PC-9 (cell line): ENCODE measurements at regions not wholly inside any gene's neighbourhood (a gene's known extent, or its start where the extent isn't known, plus 50 kb on each side); places are given as distances from the start of the nearest gene placed in this dataset.

Experiments used
- BruUV-seq: library from RNA; stranded (reverse); fragments of 400-500 nt; replicated peaks from 2 replicates; lab custom pipeline; 2021; lab: Mats Ljungman, UMichigan
- CTCF ChIA-PET: fragments of 300-600 bp; sonication (Branson Sonifier 250); formaldehyde crosslinking; loops from one replicate; lab custom pipeline; 2022; ENCODE audit warnings: antibody characterized with exemption; lab: Charles Lee
- POLR2A ChIA-PET: fragments of 300-600 bp; sonication (Branson Sonifier 250); formaldehyde crosslinking; loops from one replicate; lab custom pipeline; 2022; ENCODE audit warnings: antibody characterized with exemption; ENCODE audit not compliant: unreplicated experiment; lab: Charles Lee
- DNase-seq, 2 experiments: peaks; one replicate each; pipeline versions ENCODE4 v3.0.0 to v3.0.0-alpha.2; 2015 to 2022; ENCODE audit warnings: mixed read lengths in 1 of 2
- H2AFZ ChIP-seq: fragments of 200-600 bp; sonication (generic); 2 replicates; pipeline ENCODE4 v1.8.1; 2017; ENCODE audit warnings: antibody characterized with exemption
- H3F3A ChIP-seq: fragments of 200-600 bp; sonication (generic); 2 replicates; pipeline ENCODE4 v1.8.1; 2017; ENCODE audit warnings: antibody characterized with exemption, mild to moderate bottlenecking, low read depth; ENCODE audit not compliant: insufficient read depth
- H3K27ac ChIP-seq: fragments of 200-600 bp; sonication (generic); 2 replicates; pipeline ENCODE4 v1.6.1; 2016; ENCODE audit warnings: mixed run types
- H3K27me3 ChIP-seq: fragments of 200-600 bp; sonication (generic); 2 replicates; pipeline ENCODE4 v1.6.1; 2016; ENCODE audit warnings: low read depth, mixed run types; ENCODE audit not compliant: insufficient read depth
- H3K36me3 ChIP-seq: fragments of 200-600 bp; sonication (generic); 2 replicates; pipeline ENCODE4 v1.6.1; 2016; ENCODE audit warnings: low read depth, mixed run types
- H3K4me1 ChIP-seq: fragments of 200-600 bp; sonication (generic); replicated peaks from 2 replicates; pipeline ENCODE4 v1.6.1; 2016; ENCODE audit warnings: mixed run types; ENCODE audit not compliant: insufficient read depth
- H3K4me2 ChIP-seq: fragments of 200-600 bp; sonication (generic); 2 replicates; pipeline ENCODE4 v1.6.1; 2017; ENCODE audit warnings: mixed run types
- H3K4me3 ChIP-seq: fragments of 200-600 bp; sonication (generic); 2 replicates; pipeline ENCODE4 v1.6.1; 2016; ENCODE audit warnings: mixed run types
- H3K79me2 ChIP-seq: fragments of 200-600 bp; sonication (generic); 2 replicates; pipeline ENCODE4 v1.6.1; 2017; ENCODE audit warnings: low read depth, mixed run types
- H3K9me2 ChIP-seq: fragments of 200-600 bp; sonication (generic); 2 replicates; pipeline ENCODE4 v1.8.1; 2017; ENCODE audit warnings: mild to moderate bottlenecking; ENCODE audit not compliant: insufficient read depth
- H3K9me3 ChIP-seq: fragments of 200-600 bp; sonication (generic); 2 replicates; pipeline ENCODE4 v1.8.1; 2016; ENCODE audit warnings: low read depth; ENCODE audit not compliant: insufficient read depth
- H4K20me1 ChIP-seq: fragments of 200-600 bp; sonication (generic); 2 replicates; pipeline ENCODE4 v1.8.1; 2017; ENCODE audit not compliant: insufficient read depth
- EZH2 ChIP-seq: fragments of 200-600 bp; sonication (generic); IDR thresholded peaks from 2 replicates; pipeline ENCODE4 v1.8.0; 2017; ENCODE audit warnings: antibody characterized with exemption, low read depth
- intact Hi-C: fragments of 100-400 bp; cut with micrococcal nuclease; formaldehyde crosslinking; loops from one replicate; pipeline ENCODE4 v1.10.0; 2022; ENCODE audit not compliant: unreplicated experiment
- TF ChIP-seq, protein P1 (sequence below): fragments of 200-600 bp; sonication (generic); conservative IDR thresholded peaks from 2 replicates; pipeline ENCODE4 v1.6.1; 2017; ENCODE audit warnings: mixed run types, antibody characterized with exemption, mild to moderate bottlenecking, moderate library complexity

DNA sequence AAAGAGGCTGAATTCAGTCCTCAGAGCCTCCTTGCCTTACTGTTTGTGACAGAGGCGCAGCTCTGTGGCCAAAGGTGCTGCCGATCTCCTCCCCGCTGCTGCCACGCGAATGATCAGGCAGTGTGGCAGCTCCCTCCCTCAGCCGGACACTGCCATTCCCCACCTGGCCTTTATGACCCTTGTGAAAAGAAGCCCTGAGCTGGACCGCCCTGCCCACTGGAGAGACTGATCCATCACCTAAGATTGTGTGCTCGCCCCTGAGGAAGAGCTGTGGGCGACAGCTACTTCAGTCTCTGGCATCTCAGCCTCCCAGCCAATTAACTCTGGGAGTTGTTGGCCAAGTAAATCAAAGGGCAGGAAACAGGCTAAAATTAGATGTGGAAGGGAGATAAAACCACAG is 90.9 kb downstream of the CARTPT start:
- H3K36me3 ChIP-seq, result no peaks in the 10 kb centered on the region
- no peak overlapping the region for H3K27ac ChIP-seq
- H3K4me1 ChIP-seq, result no peaks in the 10 kb centered on the region
- no peaks in the 10 kb centered on the region for H3K9me3 ChIP-seq
- intact Hi-C loops, result no loop called here
- H3F3A ChIP-seq, result no peaks in the 10 kb centered on the region
- no peak for TF ChIP-seq EZH2
- TF ChIP-seq, protein P1, sequence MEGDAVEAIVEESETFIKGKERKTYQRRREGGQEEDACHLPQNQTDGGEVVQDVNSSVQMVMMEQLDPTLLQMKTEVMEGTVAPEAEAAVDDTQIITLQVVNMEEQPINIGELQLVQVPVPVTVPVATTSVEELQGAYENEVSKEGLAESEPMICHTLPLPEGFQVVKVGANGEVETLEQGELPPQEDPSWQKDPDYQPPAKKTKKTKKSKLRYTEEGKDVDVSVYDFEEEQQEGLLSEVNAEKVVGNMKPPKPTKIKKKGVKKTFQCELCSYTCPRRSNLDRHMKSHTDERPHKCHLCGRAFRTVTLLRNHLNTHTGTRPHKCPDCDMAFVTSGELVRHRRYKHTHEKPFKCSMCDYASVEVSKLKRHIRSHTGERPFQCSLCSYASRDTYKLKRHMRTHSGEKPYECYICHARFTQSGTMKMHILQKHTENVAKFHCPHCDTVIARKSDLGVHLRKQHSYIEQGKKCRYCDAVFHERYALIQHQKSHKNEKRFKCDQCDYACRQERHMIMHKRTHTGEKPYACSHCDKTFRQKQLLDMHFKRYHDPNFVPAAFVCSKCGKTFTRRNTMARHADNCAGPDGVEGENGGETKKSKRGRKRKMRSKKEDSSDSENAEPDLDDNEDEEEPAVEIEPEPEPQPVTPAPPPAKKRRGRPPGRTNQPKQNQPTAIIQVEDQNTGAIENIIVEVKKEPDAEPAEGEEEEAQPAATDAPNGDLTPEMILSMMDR, result no peak
- no peaks in the 10 kb centered on the region for H3K79me2 ChIP-seq
- CTCF ChIA-PET, result no interaction called here
- no peak for DNase-seq
- no peak overlapping the region for H3K4me3 ChIP-seq
- no peaks in the 10 kb centered on the region for H3K27me3 ChIP-seq
- POLR2A ChIA-PET, result no interaction called here
- no peak overlapping the region for H3K4me2 ChIP-seq
- BruUV-seq, result no TSS peak
- H4K20me1 ChIP-seq, result no peaks in the 10 kb centered on the region
- H2AFZ ChIP-seq, result no peak overlapping the region
- H3K9me2 ChIP-seq, result no peaks in the 10 kb centered on the region

DNA sequence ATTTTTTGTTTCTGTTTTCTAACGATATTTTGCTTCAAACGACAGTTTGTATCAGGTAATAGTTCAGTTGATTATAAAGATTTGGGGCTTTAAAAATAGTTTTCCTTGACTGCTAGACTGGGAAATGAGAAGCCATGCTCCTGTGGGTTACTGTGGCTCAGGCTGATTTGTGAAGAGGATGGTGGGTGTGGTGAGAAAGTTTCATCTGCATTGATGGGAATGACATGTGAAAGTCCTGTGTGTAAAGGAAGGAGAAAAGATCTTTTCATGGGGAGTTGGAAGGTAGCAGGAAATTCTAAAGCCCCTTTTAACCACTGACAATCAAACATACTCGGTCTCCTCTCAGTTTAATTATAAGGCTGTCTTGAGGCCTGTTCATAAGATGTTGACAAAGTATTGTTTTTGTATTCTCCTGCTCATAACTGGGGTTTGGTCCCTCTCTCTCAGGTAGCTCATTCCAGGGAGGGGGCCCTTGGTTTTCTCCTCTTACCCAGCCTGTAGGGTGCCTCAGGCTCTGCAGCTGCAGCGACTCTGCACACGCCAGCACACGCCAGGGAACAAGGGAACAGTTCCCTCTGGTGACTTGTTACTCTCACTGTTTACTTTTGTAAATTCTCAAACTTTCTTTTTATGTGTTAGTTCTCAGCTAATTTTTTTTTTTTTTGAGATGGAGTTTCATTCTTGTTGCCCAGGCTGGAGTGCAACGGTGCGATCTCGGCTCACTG is 91.6 kb downstream of the CARTPT start:
- no peak overlapping the region for H3K27ac ChIP-seq
- intact Hi-C loops, result no loop called here
- H3K4me2 ChIP-seq, result no peak overlapping the region
- no peaks in the 10 kb centered on the region for H3K79me2 ChIP-seq
- no peaks in the 10 kb centered on the region for H3K9me2 ChIP-seq
- H2AFZ ChIP-seq, result no peak overlapping the region
- no TSS peak for BruUV-seq
- no peaks in the 10 kb centered on the region for H3K27me3 ChIP-seq
- POLR2A ChIA-PET, result no interaction called here
- H3F3A ChIP-seq, result no peaks in the 10 kb centered on the region
- CTCF ChIA-PET, result no interaction called here
- H4K20me1 ChIP-seq, result no peaks in the 10 kb centered on the region
- no peaks in the 10 kb centered on the region for H3K9me3 ChIP-seq
- no peaks in the 10 kb centered on the region for H3K4me1 ChIP-seq
- DNase-seq, result no peak
- no peaks in the 10 kb centered on the region for H3K36me3 ChIP-seq
- H3K4me3 ChIP-seq, result no peak overlapping the region
- TF ChIP-seq EZH2, result no peak
- TF ChIP-seq, protein P1, result no peak

DNA sequence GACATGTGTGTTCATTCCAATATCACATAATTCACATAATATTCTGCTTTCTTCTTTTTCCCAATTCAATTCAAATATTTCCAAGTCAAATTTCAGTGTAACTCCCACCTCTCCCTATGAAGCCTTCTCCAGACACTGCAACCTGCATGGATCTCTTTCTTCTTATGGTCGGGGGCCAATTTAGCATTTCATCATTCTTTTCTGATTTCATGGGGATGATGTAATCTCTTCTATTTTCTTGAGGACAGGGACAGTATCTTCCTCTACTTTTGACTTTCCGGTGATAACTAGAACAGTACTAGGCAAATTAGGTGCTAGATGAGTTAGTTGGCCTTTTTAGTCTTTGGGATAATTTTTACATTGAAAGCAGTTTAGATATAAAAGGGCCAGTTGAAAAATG is 92.7 kb downstream of the CARTPT start:
- DNase-seq, result no peak
- no peaks in the 10 kb centered on the region for H3K9me3 ChIP-seq
- intact Hi-C loops, result no loop called here
- H3K36me3 ChIP-seq, result no peaks in the 10 kb centered on the region
- TF ChIP-seq, protein P1, result no peak
- no peak for TF ChIP-seq EZH2
- no peaks in the 10 kb centered on the region for H3F3A ChIP-seq
- H3K9me2 ChIP-seq, result no peaks in the 10 kb centered on the region
- ChIA-PET CTCF (no interaction called here), POLR2A (no interaction called here)
- no peaks in the 10 kb centered on the region for H3K27me3 ChIP-seq
- no peak overlapping the region for H2AFZ ChIP-seq
- no peaks in the 10 kb centered on the region for H3K79me2 ChIP-seq
- no peaks in the 10 kb centered on the region for H3K4me1 ChIP-seq
- H4K20me1 ChIP-seq, result no peaks in the 10 kb centered on the region
- H3K4me3 ChIP-seq, result no peak overlapping the region
- H3K4me2 ChIP-seq, result no peak overlapping the region
- BruUV-seq, result no TSS peak
- H3K27ac ChIP-seq, result no peak overlapping the region
